ENCODE measurements at regions not wholly inside any gene's neighbourhood (a gene's known extent, or its start where the extent isn't known, plus 50 kb on each side); places are given as distances from the start of the nearest gene placed in this dataset.

- Histone ChIP-seq H3K27ac (ENCODE audit: low read length) (no peak overlapping the region), H3K27me3 (ENCODE audit: control insufficient read depth in 1 of 2, insufficient read depth in 2 of 2, low read length in 2 of 2) (no peaks in the 10 kb centered on the region), H3K4me3 (ENCODE audit: low read length in 2 of 2) (no peak overlapping the region), H3K36me3 (ENCODE audit: control insufficient read depth in 2 of 2, insufficient read depth in 2 of 2, low read length in 2 of 2) (no peaks in the 10 kb centered on the region), H3K9ac (ENCODE audit: low read length in 2 of 2) (no peak overlapping the region), H3K4me1 (ENCODE audit: control insufficient read depth, insufficient read depth, low read length) (no peaks in the 10 kb centered on the region), H3K9me3 (ENCODE audit: control insufficient read depth in 2 of 2, low read length in 2 of 2) (no peaks in the 10 kb centered on the region)
Measured at GRCh38 chr6:12569646-12570045, 146.9 kb upstream of the PHACTR1 start.

- Histone ChIP-seq H3K36me3 (ENCODE audit: control insufficient read depth in 2 of 2, insufficient read depth in 2 of 2, low read length in 2 of 2) (no peaks in the 10 kb centered on the region), H3K27ac (ENCODE audit: low read length) (no peak overlapping the region), H3K27me3 (ENCODE audit: control insufficient read depth in 1 of 2, insufficient read depth in 2 of 2, low read length in 2 of 2) (no peaks in the 10 kb centered on the region), H3K4me1 (ENCODE audit: control insufficient read depth, insufficient read depth, low read length) (no peaks in the 10 kb centered on the region), H3K9me3 (ENCODE audit: control insufficient read depth in 2 of 2, low read length in 2 of 2) (no peaks in the 10 kb centered on the region), H3K4me3 (ENCODE audit: low read length in 2 of 2) (no peak overlapping the region), H3K9ac (ENCODE audit: low read length in 2 of 2) (no peak overlapping the region)
Measured at GRCh38 chr6:12570461-12571030, 146.0 kb upstream of the PHACTR1 start.

- H3K27ac ChIP-seq (ENCODE audit: low read length) = no peak overlapping the region
Measured at GRCh38 chr6:12572896-12573827, 143.4 kb upstream of the PHACTR1 start.

DNA sequence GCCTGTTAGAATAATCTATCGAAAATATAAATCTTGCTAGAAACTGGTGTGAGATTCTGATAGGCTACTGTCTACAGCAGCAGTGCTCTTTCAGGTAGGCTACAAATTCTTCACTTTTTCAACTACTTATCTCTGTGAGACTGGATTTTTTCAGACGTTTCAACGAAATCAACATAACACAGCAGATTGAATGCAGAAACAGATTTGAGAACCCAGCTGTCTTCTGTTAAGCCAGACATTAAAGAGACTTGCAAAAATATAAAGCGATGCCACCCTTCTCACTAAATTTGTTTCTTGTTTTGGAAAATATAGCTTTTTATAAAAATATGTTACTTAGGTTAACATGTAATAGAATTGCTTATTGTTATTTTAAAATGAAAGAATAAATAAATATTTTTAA lies 140.6 kb upstream of the PHACTR1 start:
- H3K27ac ChIP-seq (ENCODE audit: low read length) = no peak overlapping the region
- no peaks in the 10 kb centered on the region for H3K9me3 ChIP-seq (ENCODE audit: control insufficient read depth in 2 of 2, low read length in 2 of 2)
- H3K27me3 ChIP-seq (ENCODE audit: control insufficient read depth in 1 of 2, insufficient read depth in 2 of 2, low read length in 2 of 2) = no peaks in the 10 kb centered on the region
- no peaks in the 10 kb centered on the region for H3K36me3 ChIP-seq (ENCODE audit: control insufficient read depth in 2 of 2, insufficient read depth in 2 of 2, low read length in 2 of 2)
- H3K4me3 ChIP-seq (ENCODE audit: low read length in 2 of 2) = no peak overlapping the region
- no peak overlapping the region for H3K9ac ChIP-seq (ENCODE audit: low read length in 2 of 2)
- no peaks in the 10 kb centered on the region for H3K4me1 ChIP-seq (ENCODE audit: control insufficient read depth, insufficient read depth, low read length)

More at GRCh38 chr6:12572896-12573827, 143.4 kb upstream of the PHACTR1 start:
- Histone ChIP-seq H3K27me3 (ENCODE audit: control insufficient read depth in 1 of 2, insufficient read depth in 2 of 2, low read length in 2 of 2) (no peaks in the 10 kb centered on the region), H3K4me3 (ENCODE audit: low read length in 2 of 2) (no peak overlapping the region), H3K9ac (ENCODE audit: low read length in 2 of 2) (no peak overlapping the region), H3K36me3 (ENCODE audit: control insufficient read depth in 2 of 2, insufficient read depth in 2 of 2, low read length in 2 of 2) (no peaks in the 10 kb centered on the region), H3K9me3 (ENCODE audit: control insufficient read depth in 2 of 2, low read length in 2 of 2) (no peaks in the 10 kb centered on the region), H3K4me1 (ENCODE audit: control insufficient read depth, insufficient read depth, low read length) (no peaks in the 10 kb centered on the region)

GRCh38 chr6:12576389-12576788 lies 140.2 kb upstream of the PHACTR1 start:
- H3K4me1 ChIP-seq (ENCODE audit: control insufficient read depth, insufficient read depth, low read length) = no peaks in the 10 kb centered on the region

DNA sequence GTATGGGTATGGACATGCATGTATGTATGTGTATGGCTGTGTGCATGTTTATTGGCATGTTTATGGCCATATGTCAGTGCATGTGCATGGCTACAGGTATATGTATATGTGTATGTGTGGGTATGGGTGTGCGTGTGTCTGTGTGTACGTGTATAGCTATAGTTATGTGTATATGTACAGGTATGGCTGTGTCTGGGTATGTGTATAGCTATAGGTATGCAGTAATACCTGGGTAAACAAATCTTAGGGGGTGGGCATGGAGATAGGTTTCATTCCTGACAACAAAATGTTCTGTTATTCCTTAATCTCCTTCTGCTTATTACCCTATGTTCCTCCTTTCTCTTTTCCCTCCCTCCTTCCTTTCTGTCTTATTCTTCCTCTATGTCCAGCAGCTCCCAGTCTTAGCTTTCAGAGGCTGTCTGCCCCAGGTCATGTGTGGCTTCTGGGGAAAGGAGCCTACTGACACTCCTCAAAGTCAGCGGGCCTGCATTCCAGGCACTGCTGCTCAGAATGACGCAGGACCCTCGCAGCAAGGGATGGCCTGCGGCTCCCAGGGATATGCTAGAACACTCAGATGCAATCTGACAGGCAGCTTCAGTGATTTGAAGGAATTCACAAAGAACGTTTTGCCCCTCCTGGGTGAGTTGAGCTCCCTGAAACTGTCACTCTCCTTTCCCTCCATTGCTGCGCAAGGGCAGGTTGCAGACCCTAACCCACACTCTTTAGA lies 139.3 kb upstream of the PHACTR1 start:
- Histone ChIP-seq H3K9me3 (ENCODE audit: control insufficient read depth in 2 of 2, low read length in 2 of 2) (no peaks in the 10 kb centered on the region), H3K9ac (ENCODE audit: low read length in 2 of 2) (no peak overlapping the region), H3K4me1 (ENCODE audit: control insufficient read depth, insufficient read depth, low read length) (no peaks in the 10 kb centered on the region), H3K27me3 (ENCODE audit: control insufficient read depth in 1 of 2, insufficient read depth in 2 of 2, low read length in 2 of 2) (no peaks in the 10 kb centered on the region), H3K27ac (ENCODE audit: low read length) (no peak overlapping the region), H3K36me3 (ENCODE audit: control insufficient read depth in 2 of 2, insufficient read depth in 2 of 2, low read length in 2 of 2) (no peaks in the 10 kb centered on the region), H3K4me3 (ENCODE audit: low read length in 2 of 2) (no peak overlapping the region)

More at GRCh38 chr6:12576389-12576788, 140.2 kb upstream of the PHACTR1 start:
- no peaks in the 10 kb centered on the region for H3K36me3 ChIP-seq (ENCODE audit: control insufficient read depth in 2 of 2, insufficient read depth in 2 of 2, low read length in 2 of 2)
- H3K27me3 ChIP-seq (ENCODE audit: control insufficient read depth in 1 of 2, insufficient read depth in 2 of 2, low read length in 2 of 2) = no peaks in the 10 kb centered on the region
- H3K9ac ChIP-seq (ENCODE audit: low read length in 2 of 2) = no peak overlapping the region
- H3K9me3 ChIP-seq (ENCODE audit: control insufficient read depth in 2 of 2, low read length in 2 of 2) = no peaks in the 10 kb centered on the region
- no peak overlapping the region for H3K4me3 ChIP-seq (ENCODE audit: low read length in 2 of 2)
- H3K27ac ChIP-seq (ENCODE audit: low read length) = no peak overlapping the region

DNA sequence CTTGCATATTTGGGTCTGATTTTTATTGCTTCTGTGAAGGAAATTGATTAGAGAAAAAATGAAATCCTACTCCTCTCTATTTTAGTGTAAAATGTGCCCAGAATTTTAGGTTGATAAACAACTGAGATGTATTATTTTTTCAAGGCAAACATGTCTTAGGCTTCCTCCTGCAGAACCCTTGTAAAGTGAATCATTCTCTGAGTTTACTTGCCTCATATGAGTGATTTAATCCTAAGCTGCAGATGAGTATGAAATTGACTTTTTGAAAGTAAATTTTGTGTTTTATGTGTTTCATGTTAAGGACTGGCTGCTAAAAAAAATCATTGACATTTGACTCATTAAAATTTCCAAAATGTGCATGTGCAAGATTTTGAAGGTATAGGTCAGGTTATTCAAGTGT lies 138.5 kb upstream of the PHACTR1 start:
- Histone ChIP-seq H3K27me3 (ENCODE audit: control insufficient read depth in 1 of 2, insufficient read depth in 2 of 2, low read length in 2 of 2) (no peaks in the 10 kb centered on the region), H3K36me3 (ENCODE audit: control insufficient read depth in 2 of 2, insufficient read depth in 2 of 2, low read length in 2 of 2) (no peaks in the 10 kb centered on the region), H3K4me1 (ENCODE audit: control insufficient read depth, insufficient read depth, low read length) (no peaks in the 10 kb centered on the region), H3K27ac (ENCODE audit: low read length) (no peak overlapping the region), H3K9me3 (ENCODE audit: control insufficient read depth in 2 of 2, low read length in 2 of 2) (no peaks in the 10 kb centered on the region), H3K4me3 (ENCODE audit: low read length in 2 of 2) (no peak overlapping the region), H3K9ac (ENCODE audit: low read length in 2 of 2) (no peak overlapping the region)

DNA sequence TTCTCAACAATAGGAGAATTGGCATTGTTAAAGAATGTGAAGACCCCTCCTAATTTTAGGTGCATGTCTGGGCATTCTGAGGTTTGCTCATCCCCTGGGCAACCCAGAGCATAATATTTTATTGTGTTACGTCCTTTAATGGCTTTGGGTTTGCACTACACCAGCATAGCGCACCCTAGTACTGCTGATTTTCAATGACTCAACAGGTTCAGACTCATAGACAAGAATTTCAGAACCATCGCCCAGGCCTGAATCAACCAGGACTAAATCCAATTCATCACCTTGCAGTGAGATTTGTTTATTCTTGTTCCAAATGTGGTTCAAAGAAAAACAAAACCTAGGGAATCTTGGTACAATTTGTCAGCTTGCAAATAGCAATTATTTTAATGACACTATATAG lies 137.8 kb upstream of the PHACTR1 start:
- Histone ChIP-seq H3K4me3 (ENCODE audit: low read length in 2 of 2) (no peak overlapping the region), H3K9ac (ENCODE audit: low read length in 2 of 2) (no peak overlapping the region), H3K36me3 (ENCODE audit: control insufficient read depth in 2 of 2, insufficient read depth in 2 of 2, low read length in 2 of 2) (no peaks in the 10 kb centered on the region), H3K27me3 (ENCODE audit: control insufficient read depth in 1 of 2, insufficient read depth in 2 of 2, low read length in 2 of 2) (no peaks in the 10 kb centered on the region), H3K27ac (ENCODE audit: low read length) (no peak overlapping the region), H3K4me1 (ENCODE audit: control insufficient read depth, insufficient read depth, low read length) (no peaks in the 10 kb centered on the region), H3K9me3 (ENCODE audit: control insufficient read depth in 2 of 2, low read length in 2 of 2) (no peaks in the 10 kb centered on the region)

- H3K9ac ChIP-seq (ENCODE audit: low read length in 2 of 2) = no peak overlapping the region
- H3K4me1 ChIP-seq (ENCODE audit: control insufficient read depth, insufficient read depth, low read length) = no peaks in the 10 kb centered on the region
- H3K4me3 ChIP-seq (ENCODE audit: low read length in 2 of 2) = no peak overlapping the region
- no peak overlapping the region for H3K27ac ChIP-seq (ENCODE audit: low read length)
- H3K27me3 ChIP-seq (ENCODE audit: control insufficient read depth in 1 of 2, insufficient read depth in 2 of 2, low read length in 2 of 2) = no peaks in the 10 kb centered on the region
- H3K9me3 ChIP-seq (ENCODE audit: control insufficient read depth in 2 of 2, low read length in 2 of 2) = no peaks in the 10 kb centered on the region
- H3K36me3 ChIP-seq (ENCODE audit: control insufficient read depth in 2 of 2, insufficient read depth in 2 of 2, low read length in 2 of 2) = no peaks in the 10 kb centered on the region
Measured at GRCh38 chr6:12580290-12580689, 136.3 kb upstream of the PHACTR1 start.

GRCh38 chr6:12582421-12583110 lies 134.0 kb upstream of the PHACTR1 start:
- Histone ChIP-seq H3K27me3 (ENCODE audit: control insufficient read depth in 1 of 2, insufficient read depth in 2 of 2, low read length in 2 of 2) (no peaks in the 10 kb centered on the region), H3K4me1 (ENCODE audit: control insufficient read depth, insufficient read depth, low read length) (no peaks in the 10 kb centered on the region), H3K27ac (ENCODE audit: low read length) (no peak overlapping the region), H3K36me3 (ENCODE audit: control insufficient read depth in 2 of 2, insufficient read depth in 2 of 2, low read length in 2 of 2) (no peaks in the 10 kb centered on the region), H3K9ac (ENCODE audit: low read length in 2 of 2) (no peak overlapping the region), H3K4me3 (ENCODE audit: low read length in 2 of 2) (no peak overlapping the region), H3K9me3 (ENCODE audit: control insufficient read depth in 2 of 2, low read length in 2 of 2) (no peaks in the 10 kb centered on the region)

Measured in stomach smooth muscle (tissue), 2 donors.